Liver (tissue), 3 donors: ENCODE measurements at regions not wholly inside any gene's neighbourhood (a gene's known extent, or its start where the extent isn't known, plus 50 kb on each side); places are given as distances from the start of the nearest gene placed in this dataset.

Experiments
- FOXA2 ChIP-seq: IDR thresholded peaks from 2 replicates; pipeline ENCODE4 v1.6.1; 2016; ENCODE audit warnings: antibody characterized with exemption
- TAF1 ChIP-seq: conservative IDR thresholded peaks from 2 replicates; pipeline ENCODE4 v1.6.1; 2016; ENCODE audit warnings: antibody characterized with exemption, mild to moderate bottlenecking
- TF ChIP-seq, protein P1 (sequence below): fragments of 150-350 bp; IDR thresholded peaks from 2 replicates; pipeline ENCODE4 v1.5.1; 2017; ENCODE audit warnings: improper control_type of control experiment, low read depth, low read length; ENCODE audit not compliant: missing input control
- TF ChIP-seq, protein P2 (sequence below): IDR thresholded peaks from 2 replicates; pipeline ENCODE4 v1.6.1; 2016; ENCODE audit warnings: antibody characterized with exemption, mild to moderate bottlenecking
- donor health status: healthy.
- donor health status: healthy.

DNA sequence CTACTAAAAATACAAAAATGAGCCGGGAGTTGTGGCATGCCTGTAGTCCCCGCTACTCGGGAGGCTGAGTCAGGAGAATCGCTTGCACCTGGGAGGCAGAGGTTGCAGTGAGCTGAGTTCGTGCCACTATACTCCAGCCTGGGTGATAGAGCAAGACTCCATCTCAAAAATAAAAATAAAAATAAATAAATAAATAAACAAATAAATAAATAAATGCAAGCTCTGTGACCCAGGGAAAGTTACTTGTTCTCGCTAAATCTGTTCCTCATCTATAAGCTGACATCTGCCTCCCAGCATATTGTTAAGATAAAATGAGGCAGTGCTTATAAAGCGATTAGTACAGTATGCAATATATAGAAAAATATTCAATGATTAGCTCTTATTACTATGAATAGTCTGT is 56.4 kb upstream of the STK38L start:
- TF ChIP-seq, protein P1, sequence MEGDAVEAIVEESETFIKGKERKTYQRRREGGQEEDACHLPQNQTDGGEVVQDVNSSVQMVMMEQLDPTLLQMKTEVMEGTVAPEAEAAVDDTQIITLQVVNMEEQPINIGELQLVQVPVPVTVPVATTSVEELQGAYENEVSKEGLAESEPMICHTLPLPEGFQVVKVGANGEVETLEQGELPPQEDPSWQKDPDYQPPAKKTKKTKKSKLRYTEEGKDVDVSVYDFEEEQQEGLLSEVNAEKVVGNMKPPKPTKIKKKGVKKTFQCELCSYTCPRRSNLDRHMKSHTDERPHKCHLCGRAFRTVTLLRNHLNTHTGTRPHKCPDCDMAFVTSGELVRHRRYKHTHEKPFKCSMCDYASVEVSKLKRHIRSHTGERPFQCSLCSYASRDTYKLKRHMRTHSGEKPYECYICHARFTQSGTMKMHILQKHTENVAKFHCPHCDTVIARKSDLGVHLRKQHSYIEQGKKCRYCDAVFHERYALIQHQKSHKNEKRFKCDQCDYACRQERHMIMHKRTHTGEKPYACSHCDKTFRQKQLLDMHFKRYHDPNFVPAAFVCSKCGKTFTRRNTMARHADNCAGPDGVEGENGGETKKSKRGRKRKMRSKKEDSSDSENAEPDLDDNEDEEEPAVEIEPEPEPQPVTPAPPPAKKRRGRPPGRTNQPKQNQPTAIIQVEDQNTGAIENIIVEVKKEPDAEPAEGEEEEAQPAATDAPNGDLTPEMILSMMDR: no peak
- TF ChIP-seq FOXA2 (no peak), TAF1 (no peak)
- TF ChIP-seq, protein P2, sequence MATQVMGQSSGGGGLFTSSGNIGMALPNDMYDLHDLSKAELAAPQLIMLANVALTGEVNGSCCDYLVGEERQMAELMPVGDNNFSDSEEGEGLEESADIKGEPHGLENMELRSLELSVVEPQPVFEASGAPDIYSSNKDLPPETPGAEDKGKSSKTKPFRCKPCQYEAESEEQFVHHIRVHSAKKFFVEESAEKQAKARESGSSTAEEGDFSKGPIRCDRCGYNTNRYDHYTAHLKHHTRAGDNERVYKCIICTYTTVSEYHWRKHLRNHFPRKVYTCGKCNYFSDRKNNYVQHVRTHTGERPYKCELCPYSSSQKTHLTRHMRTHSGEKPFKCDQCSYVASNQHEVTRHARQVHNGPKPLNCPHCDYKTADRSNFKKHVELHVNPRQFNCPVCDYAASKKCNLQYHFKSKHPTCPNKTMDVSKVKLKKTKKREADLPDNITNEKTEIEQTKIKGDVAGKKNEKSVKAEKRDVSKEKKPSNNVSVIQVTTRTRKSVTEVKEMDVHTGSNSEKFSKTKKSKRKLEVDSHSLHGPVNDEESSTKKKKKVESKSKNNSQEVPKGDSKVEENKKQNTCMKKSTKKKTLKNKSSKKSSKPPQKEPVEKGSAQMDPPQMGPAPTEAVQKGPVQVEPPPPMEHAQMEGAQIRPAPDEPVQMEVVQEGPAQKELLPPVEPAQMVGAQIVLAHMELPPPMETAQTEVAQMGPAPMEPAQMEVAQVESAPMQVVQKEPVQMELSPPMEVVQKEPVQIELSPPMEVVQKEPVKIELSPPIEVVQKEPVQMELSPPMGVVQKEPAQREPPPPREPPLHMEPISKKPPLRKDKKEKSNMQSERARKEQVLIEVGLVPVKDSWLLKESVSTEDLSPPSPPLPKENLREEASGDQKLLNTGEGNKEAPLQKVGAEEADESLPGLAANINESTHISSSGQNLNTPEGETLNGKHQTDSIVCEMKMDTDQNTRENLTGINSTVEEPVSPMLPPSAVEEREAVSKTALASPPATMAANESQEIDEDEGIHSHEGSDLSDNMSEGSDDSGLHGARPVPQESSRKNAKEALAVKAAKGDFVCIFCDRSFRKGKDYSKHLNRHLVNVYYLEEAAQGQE: no peak
